HG03342 (cell line): ENCODE measurements at regions not wholly inside any gene's neighbourhood (a gene's known extent, or its start where the extent isn't known, plus 50 kb on each side); places are given as distances from the start of the nearest gene placed in this dataset.

ENCODE experiments used
- ATAC-seq: cut with Tn5 transposase; IDR thresholded peaks from one replicate; pipeline ENCODE4 v1.9.1; 2021; ENCODE audit warnings: mild to moderate bottlenecking, moderate library complexity; ENCODE audit not compliant: unreplicated experiment

DNA sequence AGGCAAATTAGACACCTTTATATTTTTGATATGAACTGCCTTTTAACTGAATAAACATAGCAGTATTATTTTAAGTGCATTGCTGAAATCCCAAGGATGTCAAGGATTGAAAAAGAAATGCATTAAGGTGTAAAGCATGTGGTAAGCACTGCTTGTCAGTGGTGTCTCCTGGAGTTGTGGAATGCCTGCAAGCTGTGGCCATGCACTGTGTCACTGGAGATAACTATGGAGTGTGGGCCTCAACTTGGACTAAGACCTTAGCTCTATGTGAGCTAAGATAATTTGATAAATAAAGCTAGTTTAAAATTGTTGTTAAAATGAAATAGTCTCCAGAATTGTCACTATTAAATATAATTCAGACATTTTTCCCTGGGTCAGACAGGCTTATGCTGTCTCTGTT lies 156.6 kb upstream of the OPRM1 start:
- ATAC-seq: no peak

DNA sequence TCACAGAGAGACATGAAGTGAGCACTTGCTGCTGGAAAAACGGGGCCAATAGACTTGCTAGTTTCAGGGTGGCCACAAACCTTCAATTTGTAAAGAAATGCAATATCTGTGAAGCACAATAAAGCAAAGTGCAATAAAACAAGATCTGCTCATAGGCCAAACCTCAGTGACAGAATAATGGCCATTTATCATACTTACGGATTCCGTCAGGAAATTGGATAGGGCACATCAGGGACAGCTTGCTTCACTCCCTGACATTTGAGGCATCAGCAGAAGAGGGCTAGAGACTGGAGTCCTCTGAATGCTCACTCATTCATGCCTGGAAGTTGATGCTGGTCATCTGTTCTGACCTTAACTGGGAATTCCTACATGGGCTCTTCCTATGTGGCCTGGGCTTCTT lies 165.5 kb upstream of the OPRM1 start:
- ATAC-seq: no peak

DNA sequence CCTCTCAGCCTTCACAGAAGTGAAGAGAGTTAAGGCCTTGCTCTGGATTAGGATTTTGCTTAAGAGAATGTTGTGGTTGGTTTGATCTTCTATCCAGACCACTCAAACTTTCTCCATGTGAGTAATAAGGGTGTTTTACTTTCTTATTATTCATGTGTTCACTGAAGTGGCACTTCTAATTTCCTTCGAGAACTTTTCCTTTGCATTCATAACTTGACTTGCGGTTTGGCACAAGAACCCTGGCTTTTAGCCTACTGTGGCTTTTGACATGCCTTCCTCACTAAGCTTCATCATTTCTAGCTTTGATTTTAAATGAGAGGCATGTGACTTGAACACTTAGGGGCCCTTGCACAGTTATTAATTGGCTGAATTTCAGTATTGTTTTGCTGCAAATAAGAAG lies 166.1 kb upstream of the OPRM1 start:
- no peak for ATAC-seq

DNA sequence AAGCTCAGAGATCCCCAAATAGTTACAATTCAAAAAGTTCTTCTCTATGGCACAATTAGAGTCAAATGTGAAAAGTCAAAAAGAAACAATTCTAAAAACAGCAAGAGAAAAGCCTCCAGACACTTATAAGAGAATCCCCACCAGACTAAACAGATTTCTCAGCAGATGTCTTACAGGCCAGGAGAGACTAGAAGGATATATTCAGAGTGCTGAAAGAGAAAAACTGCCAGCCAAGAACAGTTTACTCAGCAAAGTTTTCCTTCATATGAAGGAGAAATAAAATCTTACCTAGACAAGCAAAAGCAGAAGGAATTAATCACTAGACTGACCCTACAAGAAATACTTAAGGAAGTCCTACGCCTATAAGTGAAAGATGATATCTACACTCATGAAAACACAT lies 176.1 kb upstream of the OPRM1 start:
- ATAC-seq: no peak

DNA sequence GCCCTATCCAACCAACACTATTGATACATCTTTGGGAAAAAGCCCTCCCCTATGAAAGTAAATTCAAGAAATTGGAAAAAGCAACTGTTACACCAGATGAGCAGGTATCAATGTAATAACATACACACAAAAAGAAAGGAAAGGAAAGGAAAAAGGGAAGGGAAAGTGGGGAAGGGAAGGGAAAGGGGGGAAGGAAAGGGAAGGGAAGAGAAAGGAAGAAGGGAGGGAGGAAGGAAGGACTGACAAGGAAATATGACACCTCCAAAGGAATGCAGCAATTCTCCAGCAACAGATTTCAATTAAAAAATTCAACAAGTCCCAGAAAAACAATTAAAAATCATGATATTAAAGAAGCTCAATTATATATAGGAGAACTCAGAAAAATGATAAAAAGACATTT lies 176.9 kb upstream of the OPRM1 start:
- ATAC-seq: no peak

DNA sequence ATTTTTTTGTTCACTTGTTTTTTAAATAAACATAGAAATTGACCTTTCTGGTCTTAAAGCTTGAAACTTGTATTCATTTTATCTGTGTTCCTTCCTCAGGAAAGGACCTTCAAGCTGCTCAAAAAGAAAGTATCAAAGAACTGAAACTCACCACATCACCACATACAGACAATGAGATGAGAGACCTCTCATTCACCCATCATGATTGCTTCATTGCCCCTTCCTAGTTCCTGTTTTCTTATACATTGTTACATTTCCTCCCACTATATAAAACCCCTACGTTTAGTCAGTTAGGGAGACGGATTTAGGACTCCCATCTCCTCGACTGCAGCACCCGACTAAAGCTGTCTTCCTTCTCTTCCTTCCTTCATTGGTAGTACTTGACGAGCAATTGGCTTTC lies 180.5 kb upstream of the OPRM1 start:
- peak; percentile 67 for ATAC-seq

DNA sequence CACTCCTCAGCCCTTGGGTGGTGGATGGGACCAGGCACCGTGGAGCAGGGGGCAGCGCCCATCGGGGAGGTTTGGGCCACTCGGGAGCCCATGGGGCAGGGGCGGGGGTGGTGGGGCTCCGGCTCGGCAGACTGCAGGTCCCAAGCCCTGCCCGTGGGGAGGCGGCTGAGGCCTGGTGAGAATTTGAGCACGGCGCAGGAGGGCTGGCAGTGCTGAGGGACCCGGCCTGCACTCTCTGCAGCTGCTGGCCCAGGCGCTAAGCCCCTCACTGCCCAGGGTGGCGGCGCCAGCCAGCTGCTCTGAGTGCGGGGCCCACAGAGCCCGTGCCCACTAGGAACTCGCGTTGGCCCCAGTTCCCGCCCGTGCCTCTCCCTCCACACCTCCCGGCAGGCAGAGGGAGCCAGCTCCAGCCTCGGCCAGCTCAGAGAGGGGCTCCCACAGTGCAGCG lies 182.1 kb upstream of the OPRM1 start:
- no peak for ATAC-seq

DNA sequence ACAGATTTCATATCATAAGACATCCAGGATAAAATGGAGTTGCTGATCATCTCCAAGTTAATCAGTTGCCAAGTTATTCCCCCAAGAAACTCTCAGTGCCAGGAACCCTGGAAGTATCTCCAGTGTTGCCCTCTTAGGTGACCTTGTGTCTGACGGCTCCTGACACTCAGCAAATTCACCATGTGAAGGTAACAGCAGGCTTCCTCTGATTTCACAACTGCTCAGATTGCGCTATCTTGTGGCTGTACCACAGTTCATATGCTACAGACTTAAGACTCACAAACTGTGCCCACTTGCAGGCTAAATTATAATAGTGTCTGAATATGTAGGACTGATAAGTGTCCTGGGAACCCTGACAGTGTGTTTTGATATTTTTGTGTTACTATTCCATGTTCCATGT lies 186.6 kb upstream of the OPRM1 start:
- ATAC-seq: no peak

DNA sequence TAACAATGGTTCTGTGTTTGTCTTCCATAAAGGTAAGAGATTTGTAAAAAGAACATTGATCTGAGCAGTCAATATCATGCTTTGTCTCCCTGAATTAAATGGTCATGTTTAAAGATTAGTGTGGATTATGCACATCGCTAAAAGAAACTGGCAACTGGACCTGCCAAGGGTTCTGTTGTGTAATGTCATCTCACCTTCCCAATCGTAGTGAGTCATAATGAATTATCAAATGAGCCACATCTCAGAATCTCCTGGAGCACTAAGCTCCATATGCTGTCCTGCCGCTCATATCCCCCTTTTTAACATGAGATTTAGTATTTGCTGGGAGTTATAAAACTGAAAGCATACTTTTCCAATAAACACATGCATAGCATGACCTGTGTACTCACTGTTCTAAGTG lies 187.0 kb upstream of the OPRM1 start:
- no peak for ATAC-seq

DNA sequence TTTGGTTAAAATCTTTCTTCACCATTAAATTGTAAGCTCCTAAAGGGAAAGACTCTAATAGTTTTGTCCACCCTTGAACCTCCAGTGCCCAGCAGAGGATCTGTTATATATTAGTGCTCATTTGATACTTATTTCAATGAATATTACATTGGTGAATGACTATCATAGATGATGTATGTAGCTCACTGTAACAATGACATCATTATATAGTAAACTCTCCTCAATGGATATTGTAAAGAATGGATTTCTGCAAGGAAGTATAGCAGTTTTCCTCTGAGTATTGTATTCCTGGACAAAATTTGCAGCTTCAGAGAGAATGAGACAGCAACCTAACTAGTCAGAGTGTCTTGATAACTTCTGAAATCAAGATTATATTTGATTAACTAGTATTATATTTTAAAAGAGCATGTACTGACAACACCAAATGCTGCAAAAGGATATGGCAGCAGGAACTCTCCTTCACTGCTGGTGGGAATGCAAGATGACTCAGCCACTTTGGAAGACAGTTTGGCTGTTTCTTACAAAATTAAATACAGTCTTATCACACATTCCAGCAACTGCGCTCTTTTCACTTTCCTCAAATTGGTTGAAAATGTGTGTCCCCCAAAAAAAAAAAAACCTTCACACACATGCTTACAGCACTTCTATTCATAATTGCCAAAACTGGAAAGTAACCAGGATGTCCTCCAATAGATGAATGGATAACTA lies 189.8 kb upstream of the OPRM1 start:
- no peak for ATAC-seq

DNA sequence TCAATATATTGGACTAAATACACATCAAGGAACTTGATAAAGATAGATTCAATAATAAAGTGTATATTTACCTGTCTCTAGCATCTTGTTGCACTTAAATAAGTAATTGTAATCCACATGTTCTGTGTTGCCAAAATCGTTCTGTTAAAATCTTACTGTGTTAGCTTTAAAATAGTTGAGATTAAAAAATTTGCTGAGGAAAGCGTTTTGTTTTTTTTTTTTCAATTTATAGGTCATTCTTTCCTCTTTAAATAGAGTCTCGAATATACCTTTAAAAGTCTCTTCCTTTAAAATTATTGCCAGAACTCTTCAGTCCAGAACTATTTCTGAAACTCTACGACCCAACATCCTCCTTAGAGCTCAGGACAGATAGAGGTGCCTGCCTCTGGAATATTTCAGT lies 195.6 kb upstream of the OPRM1 start:
- no peak for ATAC-seq

DNA sequence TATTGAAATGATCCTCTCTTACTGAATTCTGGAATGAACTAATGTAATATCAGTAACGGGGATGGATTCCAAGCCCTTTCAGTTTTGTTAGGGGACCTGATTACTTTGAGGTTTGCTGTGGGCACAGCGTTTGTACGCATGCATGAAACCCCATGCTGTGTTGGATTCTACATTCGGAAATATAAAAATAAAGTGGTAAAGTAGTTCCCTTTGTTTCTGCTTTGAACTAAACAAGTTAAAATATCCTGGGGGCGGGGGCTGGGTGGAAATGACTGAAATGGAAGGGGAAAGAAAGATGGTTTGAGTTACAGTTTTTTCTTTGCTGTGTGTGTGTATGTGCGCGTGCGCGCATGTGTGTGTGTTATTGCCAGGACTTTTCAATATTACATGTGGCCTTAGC lies 196.5 kb upstream of the OPRM1 start:
- no peak for ATAC-seq

DNA sequence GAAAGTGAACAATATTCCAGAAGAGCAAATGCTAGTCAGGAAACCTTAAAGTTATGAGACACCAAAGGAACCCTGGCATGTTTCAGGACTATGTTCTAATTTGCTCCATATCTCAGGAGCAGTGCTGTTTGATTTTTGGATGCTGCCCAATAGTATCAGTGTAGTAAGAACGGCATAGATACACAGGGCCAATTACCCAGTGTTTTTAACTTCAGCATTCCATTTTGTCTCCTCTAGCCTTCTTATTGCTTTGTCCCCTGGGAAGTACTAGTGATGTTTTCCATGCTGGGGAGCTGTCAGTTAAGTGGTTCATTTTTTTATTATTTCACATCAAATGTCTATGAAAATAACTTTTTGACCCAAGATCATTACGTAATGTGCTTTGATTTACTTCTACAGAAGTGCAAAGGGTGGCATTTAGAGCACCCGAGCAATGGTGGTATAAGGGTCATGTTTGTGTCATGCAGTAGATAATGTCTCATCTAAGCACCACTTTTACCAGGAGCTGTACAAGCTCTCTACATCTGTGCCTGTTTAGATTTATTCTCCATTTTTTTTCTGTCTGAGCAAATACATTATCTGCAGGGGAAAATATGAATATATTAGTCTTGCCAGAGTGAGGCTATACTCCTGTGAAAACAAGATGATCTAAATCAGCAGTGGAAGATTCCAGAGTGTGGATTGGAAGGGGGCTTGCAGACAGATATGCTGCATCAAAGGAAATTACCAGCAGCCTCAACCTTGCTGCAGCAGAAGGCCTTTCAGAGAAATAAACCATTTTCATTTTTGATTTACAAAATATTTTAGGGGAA lies 198.8 kb upstream of the OPRM1 start:
- no peak for ATAC-seq

DNA sequence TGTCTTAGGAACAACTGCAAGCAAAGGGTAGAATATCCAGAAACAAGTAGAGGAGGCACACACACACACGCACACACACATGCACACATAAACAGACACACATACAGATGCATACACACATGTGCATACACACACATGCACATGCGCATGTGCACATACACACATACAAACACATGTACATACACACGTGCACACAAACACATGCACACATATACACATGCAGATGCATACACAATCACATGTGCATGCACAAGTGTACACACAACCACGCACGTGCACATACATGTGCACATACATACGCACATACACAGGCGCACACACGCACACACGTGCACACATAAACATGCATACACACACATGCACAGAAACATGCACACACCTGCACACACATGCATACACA lies 206.5 kb upstream of the OPRM1 start:
- no peak for ATAC-seq

DNA sequence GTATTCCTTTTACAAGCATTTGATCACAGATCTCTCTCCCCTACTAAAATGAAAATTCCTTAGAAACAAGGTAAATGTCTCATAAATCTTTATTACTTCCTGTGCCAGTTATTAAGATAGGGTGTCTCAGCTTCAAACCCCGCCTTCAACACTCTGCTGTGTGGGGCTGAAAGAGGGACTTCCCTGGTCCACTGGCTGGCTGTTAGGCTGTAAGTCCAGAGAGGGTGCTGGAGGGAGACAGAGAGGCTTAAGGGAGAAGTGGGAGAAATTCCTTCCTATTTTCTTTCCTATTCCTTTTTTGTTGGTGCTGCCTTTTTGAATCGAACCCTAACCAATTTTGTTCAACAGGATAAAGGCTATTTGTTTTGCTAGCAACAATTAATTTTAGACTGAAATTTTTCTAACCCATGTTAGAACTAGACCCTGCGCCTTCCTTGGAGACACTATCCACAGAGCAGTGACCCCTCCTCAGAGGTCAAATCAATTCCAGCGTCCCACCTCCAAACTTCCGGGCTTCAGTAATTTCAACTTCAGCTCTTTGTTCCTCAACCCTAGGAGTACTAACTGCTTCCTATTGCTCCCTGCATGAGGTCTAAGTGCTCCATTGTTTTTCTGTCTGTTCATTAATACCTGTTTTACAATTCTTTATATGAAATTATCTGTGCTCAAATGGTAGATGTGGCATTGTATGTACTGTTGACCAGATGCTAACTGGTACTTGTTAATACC lies 207.5 kb upstream of the OPRM1 start:
- no peak for ATAC-seq

DNA sequence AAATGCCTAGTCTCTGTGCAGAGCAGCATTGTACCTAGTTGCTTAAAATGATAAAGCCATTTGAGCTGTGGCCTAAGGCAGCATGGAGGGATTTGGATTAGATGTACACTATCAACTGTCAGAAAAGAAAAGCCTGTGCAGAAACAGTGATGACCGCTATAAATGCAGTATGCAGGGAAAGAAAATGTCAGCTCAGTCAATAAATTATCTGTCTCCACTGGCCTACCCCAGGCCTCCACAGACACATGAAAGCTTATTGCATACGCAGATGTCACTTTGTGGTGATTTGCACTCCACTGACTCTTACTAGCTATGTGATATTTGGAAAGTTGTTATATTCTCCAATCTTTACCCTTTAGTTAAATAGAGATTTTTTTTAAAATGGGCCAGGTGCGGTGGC lies 221.9 kb upstream of the OPRM1 start:
- ATAC-seq: no peak

DNA sequence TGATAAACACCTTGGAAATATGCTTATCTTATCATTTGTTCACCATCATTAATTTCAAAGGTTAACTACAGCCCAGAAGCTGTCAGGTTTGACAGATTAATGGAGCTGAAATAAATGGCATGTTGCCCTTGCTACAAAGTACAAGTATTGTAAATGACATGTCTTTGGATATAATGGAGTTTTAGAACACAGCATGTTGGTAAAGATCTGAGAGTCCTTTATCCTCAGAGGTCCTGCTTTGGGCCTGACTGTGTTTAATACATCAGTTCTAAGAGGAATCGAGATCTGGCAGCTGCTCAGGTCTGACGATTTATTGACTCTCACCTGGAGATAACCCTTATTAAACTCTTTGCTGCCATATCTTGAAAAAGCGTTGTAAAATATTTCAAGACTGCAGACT lies 222.7 kb upstream of the OPRM1 start:
- ATAC-seq: no peak

DNA sequence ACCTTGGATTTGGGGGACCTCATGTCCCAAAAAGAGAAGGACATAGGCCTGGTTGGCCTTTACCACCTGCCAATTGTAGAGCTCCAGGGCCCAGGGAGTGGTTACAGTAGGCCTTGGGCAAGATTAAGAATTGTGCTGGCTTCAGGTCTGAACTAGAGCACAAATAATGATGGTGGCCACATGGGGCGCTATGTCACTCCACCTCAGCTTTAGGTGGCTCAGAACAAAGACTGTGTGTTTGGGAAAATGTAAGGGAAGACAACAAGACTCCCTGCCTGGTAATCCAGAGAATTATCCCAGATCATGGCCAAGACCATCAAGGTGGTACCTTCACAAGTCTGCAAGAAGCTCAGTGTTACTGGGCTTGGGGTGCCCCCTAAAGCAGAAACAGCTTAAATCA lies 224.9 kb upstream of the OPRM1 start:
- ATAC-seq: no peak

DNA sequence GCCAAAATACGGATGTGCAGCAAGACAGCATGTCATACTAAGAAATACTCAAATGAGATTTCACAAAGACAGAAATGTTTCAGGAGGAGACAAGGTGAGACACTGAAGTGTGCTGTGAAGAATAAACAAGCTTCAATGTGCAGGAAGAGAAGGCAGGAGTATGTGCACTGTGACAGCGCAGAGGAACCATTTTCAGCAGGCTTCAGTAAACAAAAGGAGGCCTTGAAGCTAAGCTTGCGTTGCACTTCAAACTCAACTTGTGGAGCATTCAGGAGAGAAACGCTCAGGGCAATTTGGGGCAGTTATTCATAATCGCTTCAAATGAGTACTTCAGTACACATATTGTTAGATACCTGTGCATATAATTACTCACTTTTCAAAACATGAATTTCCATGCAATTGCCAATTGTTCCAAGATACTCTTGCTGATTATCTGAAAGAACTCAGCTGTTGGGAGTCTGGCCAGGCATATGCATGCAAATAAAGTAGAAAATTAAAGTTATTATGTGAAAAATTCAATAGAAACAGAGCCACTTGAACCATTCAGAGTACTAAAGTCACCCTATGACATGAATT lies 234.2 kb upstream of the OPRM1 start:
- ATAC-seq: no peak

DNA sequence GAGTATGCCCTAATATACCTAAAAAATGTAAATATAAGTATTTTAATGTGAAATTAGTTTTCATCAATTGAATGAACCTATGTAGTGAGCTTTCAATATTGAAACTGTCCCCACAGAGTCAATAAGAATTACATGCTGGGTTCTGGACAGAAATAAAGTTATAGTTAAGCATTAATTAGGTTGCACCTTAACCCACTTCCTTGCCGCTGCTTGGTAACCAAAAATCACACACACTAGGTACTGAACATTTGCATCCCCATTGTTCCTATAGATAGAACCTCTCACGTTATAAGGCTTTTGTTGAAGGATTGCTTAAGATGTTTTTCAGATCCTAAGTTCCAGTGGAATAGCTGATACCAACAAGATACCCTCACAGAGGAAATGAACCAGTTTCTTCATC lies 237.1 kb upstream of the OPRM1 start:
- no peak for ATAC-seq

DNA sequence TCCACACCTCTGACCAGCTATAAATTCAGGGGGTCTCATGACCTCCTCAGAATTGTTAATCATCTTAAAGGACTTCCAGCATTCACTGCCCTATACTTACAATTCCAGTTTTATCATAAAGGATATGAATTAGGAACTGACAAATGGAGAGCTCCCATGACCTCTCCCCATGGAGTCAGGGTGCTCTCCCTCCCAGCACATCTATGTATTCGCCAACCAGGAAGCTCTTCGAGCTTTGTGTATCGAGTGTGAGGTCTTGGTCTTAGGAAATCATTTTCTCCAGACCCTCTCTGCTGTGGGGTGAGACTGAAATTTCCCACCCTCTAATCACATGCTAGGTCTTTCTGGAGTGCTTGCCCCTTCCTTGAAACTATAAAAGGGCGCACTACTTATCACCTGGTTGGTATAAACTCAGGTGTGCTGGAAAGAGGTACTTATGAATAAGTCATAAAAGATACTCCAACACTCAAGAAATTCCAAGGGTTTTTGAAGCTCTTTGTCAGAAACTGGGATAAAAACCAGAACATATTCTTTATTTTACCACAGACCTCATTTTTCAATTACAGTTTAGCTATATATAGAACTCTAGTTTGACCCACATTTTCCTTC lies 238.4 kb upstream of the OPRM1 start:
- no peak for ATAC-seq
